Small intestine (tissue), 7 donors: ENCODE measurements at regions not wholly inside any gene's neighbourhood (a gene's known extent, or its start where the extent isn't known, plus 50 kb on each side); places are given as distances from the start of the nearest gene placed in this dataset.

Source experiments
- DNase-seq, 2 donors: peaks; one replicate each; pipeline versions ENCODE4 v3.0.0 to v3.0.0-alpha.2; 2013
- FAIRE-seq: peaks from 2 replicates; lab custom pipeline; 2012; peaks lifted over from hg19 to GRCh38; lab: Jason Lieb, UNC
- H3K27ac ChIP-seq, 3 donors: one replicate each; pipeline ENCODE4 v1.5.1; 2013; ENCODE audit warnings: low read length in 2 of 3, mild to moderate bottlenecking in 2 of 3, control low read depth in 1 of 3, inconsistent platforms in 1 of 3, low read depth in 1 of 3, moderate library complexity in 1 of 3
- H3K27me3 ChIP-seq, 3 donors: one replicate each; pipeline ENCODE4 v1.6.1; 2013; ENCODE audit warnings: low read length in 3 of 3, inconsistent platforms in 1 of 3; ENCODE audit not compliant: control insufficient read depth in 3 of 3, insufficient read depth in 3 of 3
- H3K36me3 ChIP-seq, 3 donors: one replicate each; pipeline ENCODE4 v1.6.1; 2013; ENCODE audit warnings: low read length in 3 of 3, inconsistent platforms in 1 of 3, low read depth in 1 of 3, mild to moderate bottlenecking in 1 of 3, moderate library complexity in 1 of 3; ENCODE audit not compliant: control insufficient read depth in 3 of 3, insufficient read depth in 2 of 3
- H3K4me1 ChIP-seq, 3 donors: one replicate each; pipeline ENCODE4 v1.6.1; 2013; ENCODE audit warnings: low read length in 2 of 3, inconsistent platforms in 1 of 3, low read depth in 1 of 3, mild to moderate bottlenecking in 1 of 3, moderate library complexity in 1 of 3; ENCODE audit not compliant: control insufficient read depth in 3 of 3, insufficient read depth in 2 of 3
- H3K4me3 ChIP-seq, 3 donors: one replicate each; pipeline ENCODE4 v1.5.1; 2013; ENCODE audit warnings: low read length in 3 of 3, control low read depth in 1 of 3, inconsistent platforms in 1 of 3, low read depth in 1 of 3, mild to moderate bottlenecking in 1 of 3, moderate library complexity in 1 of 3
- H3K9me3 ChIP-seq, 2 donors: one replicate each; pipeline ENCODE4 v1.6.1; 2013; ENCODE audit warnings: low read depth in 1 of 2, low read length in 1 of 2; ENCODE audit not compliant: control insufficient read depth in 2 of 2, insufficient read depth in 1 of 2
- WGBS, 3 donors: extraction: QIAGEN DNeasy Blood & Tissue Kit; methylation state at CpG; one replicate each; pipeline ENCODE4 v1.1.7; 2013; 5-methylcytosine and 5-hydroxymethylcytosine counted together
- donor health status: healthy with polysubstance abuse.
- donor health status: control.
- donor health status: control.
- donor health status: Bipolar disorder and iron deficiency.
- donor health status: healthy.

DNA sequence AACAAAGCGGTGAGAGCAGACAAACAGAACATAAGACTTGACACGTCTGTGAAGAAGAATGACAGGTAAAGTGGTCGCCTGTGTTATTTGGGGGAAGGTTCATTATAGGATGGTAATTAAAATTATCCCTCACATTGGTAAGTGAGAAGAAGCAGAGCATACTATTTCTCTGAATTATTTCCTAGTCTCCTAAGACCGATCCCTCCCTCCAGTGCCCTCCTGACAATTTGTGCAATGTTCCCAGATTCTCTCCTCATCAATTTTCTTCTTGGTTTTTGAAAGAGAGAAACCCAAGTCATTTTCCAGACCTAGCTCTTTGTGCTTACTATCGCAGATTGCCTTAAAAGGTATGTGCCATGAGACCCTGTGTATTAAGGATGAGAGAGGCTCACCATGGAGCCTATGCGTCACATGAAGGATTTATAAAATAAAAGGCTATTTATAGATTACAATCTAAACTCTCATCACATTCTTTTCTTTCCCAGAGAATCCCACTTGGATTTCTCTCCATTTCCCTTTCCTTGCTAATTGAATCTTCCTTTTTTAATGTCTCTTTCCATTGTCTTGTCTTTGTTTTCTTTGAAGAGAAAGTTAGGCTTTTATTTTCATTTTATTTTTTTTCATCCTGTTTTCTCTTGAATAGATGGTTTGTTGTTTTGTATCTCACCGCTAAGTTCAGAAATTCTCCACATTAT is 112.0 kb downstream of the PPP1R3A start:
- DNase-seq (no peak), FAIRE-seq (no peak)
- H3K27me3 ChIP-seq = no peaks in the 10 kb centered on the region
- H3K4me3 ChIP-seq = no peak overlapping the region
- H3K9me3 ChIP-seq = peaks cover 0 to 2% of the 10 kb centered on the region in 2 donors
- H3K27ac ChIP-seq = peak overlapping the region in 1 of 3 donors; percentile 11
- H3K36me3 ChIP-seq = no peaks in the 10 kb centered on the region
- no peaks in the 10 kb centered on the region for H3K4me1 ChIP-seq
- 85 to 88% (median 86%) methylated on average over 7 of the region's 7 CpGs for WGBS, 3 donors

DNA sequence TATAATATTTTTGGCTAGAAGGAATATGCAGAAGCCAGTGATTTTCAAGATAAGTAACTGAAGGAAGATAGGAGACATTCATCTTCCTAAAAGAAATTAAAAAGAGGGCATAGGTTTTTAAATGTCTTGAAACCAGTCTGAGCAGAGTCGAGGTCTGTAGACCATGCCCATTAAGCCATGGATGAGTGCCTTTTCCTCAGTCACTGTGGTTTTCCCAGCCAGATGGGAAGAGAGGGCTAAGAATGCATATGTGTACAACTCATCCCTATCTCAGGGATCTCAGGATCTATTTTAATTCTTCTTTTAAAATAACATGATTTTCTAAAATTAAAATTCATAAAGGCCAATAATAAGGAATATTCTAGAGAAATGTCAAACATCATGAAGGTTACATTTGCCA is 112.8 kb downstream of the PPP1R3A start:
- no peaks in the 10 kb centered on the region for H3K27me3 ChIP-seq
- no peaks in the 10 kb centered on the region for H3K4me1 ChIP-seq
- H3K36me3 ChIP-seq = no peaks in the 10 kb centered on the region
- no peak for FAIRE-seq
- WGBS, 3 donors = 64 to 73% (median 67%) methylated on average over 1 of the region's 1 CpG
- H3K27ac ChIP-seq = peak overlapping the region in 1 of 3 donors; percentile 8
- H3K9me3 ChIP-seq = peaks cover 0 to 2% of the 10 kb centered on the region in 2 donors
- no peak overlapping the region for H3K4me3 ChIP-seq
- DNase-seq = no peak

DNA sequence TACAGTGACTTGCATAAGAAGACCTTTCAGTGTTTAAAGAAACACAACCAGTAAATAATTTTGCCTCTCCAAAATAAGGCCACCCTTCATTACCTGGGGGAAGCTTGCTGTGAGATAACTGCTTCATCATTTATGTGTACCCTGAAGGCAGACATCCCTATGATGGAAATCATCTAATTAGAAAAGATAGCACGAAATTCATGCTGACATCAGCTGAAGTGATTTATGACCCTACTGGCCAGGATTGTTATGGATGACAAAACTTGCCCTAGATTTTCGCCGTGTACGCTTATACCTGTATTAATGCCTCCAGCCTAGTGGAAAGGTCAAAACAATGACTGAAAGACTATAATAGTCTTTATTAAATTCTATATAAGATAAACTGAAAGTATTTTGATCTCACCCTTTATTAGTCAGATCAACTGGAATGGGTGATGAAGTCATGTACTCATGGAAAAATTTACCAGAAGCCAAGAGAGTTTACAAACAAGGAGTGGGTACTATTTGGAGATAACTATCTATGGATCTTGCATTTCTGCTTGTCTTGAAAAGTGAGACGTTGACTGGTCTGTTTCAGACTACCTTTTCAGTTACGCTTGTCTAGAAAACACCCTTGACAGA is 114.2 kb downstream of the PPP1R3A start:
- H3K36me3 ChIP-seq = no peaks in the 10 kb centered on the region
- H3K27ac ChIP-seq = no peak overlapping the region
- H3K27me3 ChIP-seq = no peaks in the 10 kb centered on the region
- WGBS, 3 donors = 80 to 84% (median 83%) methylated on average over 6 of the region's 6 CpGs
- no peak for DNase-seq
- FAIRE-seq = no peak
- no peaks in the 10 kb centered on the region for H3K4me1 ChIP-seq
- no peak overlapping the region for H3K4me3 ChIP-seq
- H3K9me3 ChIP-seq = peaks cover 0 to 2% of the 10 kb centered on the region in 2 donors

DNA sequence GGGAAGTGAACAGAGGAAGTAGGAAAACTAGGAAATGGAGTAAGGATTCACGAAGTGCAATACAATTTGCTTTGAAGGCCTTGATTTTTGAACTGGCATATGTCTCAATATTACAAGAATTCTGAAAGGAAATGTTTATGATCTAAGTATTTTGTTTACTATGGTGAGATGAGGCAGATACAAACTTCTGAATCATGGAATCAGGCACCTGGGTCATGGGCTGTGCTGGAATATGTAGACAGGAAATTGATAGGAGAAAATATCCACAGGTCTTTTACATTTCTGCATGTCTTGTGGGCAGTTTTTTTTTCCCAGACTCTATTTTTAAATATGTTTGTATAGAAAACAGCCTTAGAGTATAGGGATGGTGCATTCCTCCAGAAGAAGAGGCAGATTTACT is 117.1 kb downstream of the PPP1R3A start:
- Histone ChIP-seq H3K27ac (no peak overlapping the region), H3K9me3 (peaks cover 0 to 2% of the 10 kb centered on the region in 2 donors), H3K36me3 (no peaks in the 10 kb centered on the region), H3K4me1 (no peaks in the 10 kb centered on the region), H3K27me3 (no peaks in the 10 kb centered on the region), H3K4me3 (no peak overlapping the region)
- FAIRE-seq = no peak
- no peak for DNase-seq
- WGBS, 3 donors = 72 to 91% (median 76%) methylated on average over 1 of the region's 1 CpG

DNA sequence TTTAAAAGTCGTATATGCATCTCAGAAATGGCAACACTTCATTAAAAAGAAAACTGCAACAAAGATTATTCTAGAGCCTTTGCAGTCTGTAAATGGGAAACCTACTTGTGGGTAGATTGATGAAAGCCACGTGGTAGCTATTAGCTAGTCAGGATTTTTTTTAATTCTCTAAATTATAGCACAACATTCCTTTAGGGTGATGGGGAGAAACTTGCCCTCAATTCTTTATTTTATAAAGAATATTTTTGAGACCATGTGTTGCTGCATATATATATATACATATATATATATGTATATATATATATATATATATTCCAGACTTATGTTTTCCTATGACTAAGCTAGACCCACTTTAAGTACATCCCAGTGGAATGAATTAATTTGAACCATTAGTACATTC is 118.0 kb downstream of the PPP1R3A start:
- no peak for FAIRE-seq
- 62 to 69% (median 64%) methylated on average over 2 of the region's 2 CpGs for WGBS, 3 donors

DNA sequence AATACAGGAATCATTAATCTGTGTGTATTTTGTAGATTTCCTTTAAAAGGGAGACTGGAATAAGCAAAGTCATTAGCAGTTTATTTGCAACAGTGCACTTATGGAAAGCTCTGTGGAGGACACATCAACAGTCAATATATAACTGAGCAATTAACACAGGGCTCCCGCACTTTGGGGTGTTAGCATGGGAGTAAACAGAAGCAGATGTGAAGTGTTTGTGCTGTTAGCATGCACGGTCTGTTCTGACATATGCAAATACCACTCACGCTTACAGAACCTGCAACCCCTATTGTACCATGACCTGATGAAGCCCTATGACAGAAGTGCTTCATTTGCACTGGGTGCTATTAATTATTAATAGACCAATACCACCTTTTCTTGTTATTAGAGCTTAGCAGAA is 118.9 kb downstream of the PPP1R3A start:
- peaks cover 0 to 2% of the 10 kb centered on the region in 2 donors for H3K9me3 ChIP-seq
- WGBS, 3 donors = 13 to 45% (median 32%) methylated on average over 3 of the region's 3 CpGs
- no peak overlapping the region for H3K27ac ChIP-seq
- peak; percentile 29 to 46 for DNase-seq
- FAIRE-seq = no peak
- H3K36me3 ChIP-seq = no peaks in the 10 kb centered on the region
- H3K4me1 ChIP-seq = no peaks in the 10 kb centered on the region
- no peaks in the 10 kb centered on the region for H3K27me3 ChIP-seq
- H3K4me3 ChIP-seq = no peak overlapping the region

More for the DNA sequence above, 118.0 kb downstream of the PPP1R3A start:
- no peak for DNase-seq
- no peak overlapping the region for H3K4me3 ChIP-seq
- H3K27me3 ChIP-seq = no peaks in the 10 kb centered on the region
- no peak overlapping the region for H3K27ac ChIP-seq
- H3K4me1 ChIP-seq = no peaks in the 10 kb centered on the region
- H3K36me3 ChIP-seq = no peaks in the 10 kb centered on the region
- H3K9me3 ChIP-seq = peaks cover 0 to 2% of the 10 kb centered on the region in 2 donors

- DNase-seq (no peak), FAIRE-seq (no peak)
- WGBS, 3 donors = 76 to 86% (median 80%) methylated on average over 2 of the region's 2 CpGs
- Histone ChIP-seq H3K27ac (no peak overlapping the region), H3K27me3 (no peaks in the 10 kb centered on the region), H3K4me1 (no peaks in the 10 kb centered on the region), H3K36me3 (no peaks in the 10 kb centered on the region), H3K4me3 (no peak overlapping the region), H3K9me3 (no peaks in the 10 kb centered on the region)
Observed at GRCh38 chr7:113797420-113798010, 121.3 kb downstream of the PPP1R3A start.

DNA sequence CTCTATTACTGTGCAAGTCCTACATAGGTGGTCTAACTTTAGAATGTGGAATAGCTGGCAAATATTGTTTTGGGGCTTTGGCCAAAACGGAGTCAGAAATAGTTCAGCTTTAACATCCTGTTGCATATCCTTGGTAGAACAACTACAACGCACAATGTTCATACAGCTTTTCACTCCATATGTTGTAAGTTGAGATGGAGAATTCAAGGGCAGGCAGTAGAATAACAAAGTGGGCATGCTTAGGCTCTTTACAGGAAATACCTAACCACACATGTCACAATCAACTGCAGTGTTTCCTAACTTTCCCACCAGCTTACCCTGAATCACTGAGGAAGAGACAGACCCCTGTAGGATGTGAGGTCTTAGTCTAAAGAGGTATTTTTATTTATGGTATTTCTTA is 122.3 kb downstream of the PPP1R3A start:
- Histone ChIP-seq H3K27me3 (no peaks in the 10 kb centered on the region), H3K27ac (no peak overlapping the region), H3K4me3 (no peak overlapping the region), H3K4me1 (no peaks in the 10 kb centered on the region), H3K9me3 (no peaks in the 10 kb centered on the region), H3K36me3 (no peaks in the 10 kb centered on the region)
- WGBS, 3 donors = 55 to 87% (median 63%) methylated on average over 2 of the region's 2 CpGs
- FAIRE-seq (no peak), DNase-seq (no peak)
